ENCODE measurements at regions not wholly inside any gene's neighbourhood (a gene's known extent, or its start where the extent isn't known, plus 50 kb on each side); places are given as distances from the start of the nearest gene placed in this dataset.

DNA sequence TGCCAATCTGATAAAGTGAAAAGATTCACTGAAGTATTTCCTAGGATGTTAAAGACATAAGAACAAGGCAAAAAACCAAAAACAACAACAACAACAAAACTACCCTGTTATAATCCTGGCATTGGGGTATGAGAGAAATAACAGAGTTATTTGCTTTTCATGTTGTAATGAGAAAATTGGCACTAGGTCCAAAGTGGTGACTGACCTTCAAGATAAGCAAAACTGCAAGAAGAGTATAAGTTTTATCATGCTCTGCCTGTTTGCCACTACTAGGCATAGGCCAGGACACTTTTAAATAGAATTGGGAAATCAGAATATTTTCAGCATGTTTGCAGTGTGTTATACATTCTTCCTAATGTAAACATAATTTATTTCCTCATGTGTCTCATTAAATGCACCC lies 140.1 kb upstream of the CPM start:
- TF ChIP-seq ARNTL (CRISPR knock-in tag; IDR thresholded peaks at IDR 0.05; ENCODE audit: borderline replicate concordance, low read depth) = no peak
- TF ChIP-seq, protein P1, sequence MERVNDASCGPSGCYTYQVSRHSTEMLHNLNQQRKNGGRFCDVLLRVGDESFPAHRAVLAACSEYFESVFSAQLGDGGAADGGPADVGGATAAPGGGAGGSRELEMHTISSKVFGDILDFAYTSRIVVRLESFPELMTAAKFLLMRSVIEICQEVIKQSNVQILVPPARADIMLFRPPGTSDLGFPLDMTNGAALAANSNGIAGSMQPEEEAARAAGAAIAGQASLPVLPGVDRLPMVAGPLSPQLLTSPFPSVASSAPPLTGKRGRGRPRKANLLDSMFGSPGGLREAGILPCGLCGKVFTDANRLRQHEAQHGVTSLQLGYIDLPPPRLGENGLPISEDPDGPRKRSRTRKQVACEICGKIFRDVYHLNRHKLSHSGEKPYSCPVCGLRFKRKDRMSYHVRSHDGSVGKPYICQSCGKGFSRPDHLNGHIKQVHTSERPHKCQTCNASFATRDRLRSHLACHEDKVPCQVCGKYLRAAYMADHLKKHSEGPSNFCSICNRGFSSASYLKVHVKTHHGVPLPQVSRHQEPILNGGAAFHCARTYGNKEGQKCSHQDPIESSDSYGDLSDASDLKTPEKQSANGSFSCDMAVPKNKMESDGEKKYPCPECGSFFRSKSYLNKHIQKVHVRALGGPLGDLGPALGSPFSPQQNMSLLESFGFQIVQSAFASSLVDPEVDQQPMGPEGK (CRISPR knock-in tag; IDR thresholded peaks at IDR 0.05; ENCODE audit: borderline replicate concordance) = no peak
- TF ChIP-seq BACH2 (CRISPR knock-in tag; IDR thresholded peaks at IDR 0.05; ENCODE audit: borderline replicate concordance) = no peak
- TF ChIP-seq ZFP3 (CRISPR knock-in tag; IDR thresholded peaks at IDR 0.05) = no peak
- TF ChIP-seq RARB (CRISPR knock-in tag; IDR thresholded peaks at IDR 0.05) = no peak
- TF ChIP-seq ZNF70 (CRISPR knock-in tag; IDR thresholded peaks at IDR 0.05) = no peak
- no peak for TF ChIP-seq ISL1 (CRISPR knock-in tag; IDR thresholded peaks at IDR 0.05)
- no peak for TF ChIP-seq ZNF8 (CRISPR knock-in tag; IDR thresholded peaks at IDR 0.05)
- no peak for TF ChIP-seq ZNF565 (CRISPR knock-in tag; conservative IDR thresholded peaks at IDR 0.05; ENCODE audit: low read depth)
- TF ChIP-seq TCF4 (CRISPR knock-in tag; IDR thresholded peaks at IDR 0.05; ENCODE audit: borderline replicate concordance) = no peak
- no peak for TF ChIP-seq CSDC2 (CRISPR knock-in tag; IDR thresholded peaks at IDR 0.05)
- TF ChIP-seq, protein P2, sequence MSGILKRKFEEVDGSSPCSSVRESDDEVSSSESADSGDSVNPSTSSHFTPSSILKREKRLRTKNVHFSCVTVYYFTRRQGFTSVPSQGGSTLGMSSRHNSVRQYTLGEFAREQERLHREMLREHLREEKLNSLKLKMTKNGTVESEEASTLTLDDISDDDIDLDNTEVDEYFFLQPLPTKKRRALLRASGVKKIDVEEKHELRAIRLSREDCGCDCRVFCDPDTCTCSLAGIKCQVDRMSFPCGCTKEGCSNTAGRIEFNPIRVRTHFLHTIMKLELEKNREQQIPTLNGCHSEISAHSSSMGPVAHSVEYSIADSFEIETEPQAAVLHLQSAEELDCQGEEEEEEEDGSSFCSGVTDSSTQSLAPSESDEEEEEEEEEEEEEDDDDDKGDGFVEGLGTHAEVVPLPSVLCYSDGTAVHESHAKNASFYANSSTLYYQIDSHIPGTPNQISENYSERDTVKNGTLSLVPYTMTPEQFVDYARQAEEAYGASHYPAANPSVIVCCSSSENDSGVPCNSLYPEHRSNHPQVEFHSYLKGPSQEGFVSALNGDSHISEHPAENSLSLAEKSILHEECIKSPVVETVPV (CRISPR knock-in tag; IDR thresholded peaks at IDR 0.05) = no peak
- TF ChIP-seq ZC3H10 (CRISPR knock-in tag; IDR thresholded peaks at IDR 0.05) = no peak
- TF ChIP-seq, protein P3, sequence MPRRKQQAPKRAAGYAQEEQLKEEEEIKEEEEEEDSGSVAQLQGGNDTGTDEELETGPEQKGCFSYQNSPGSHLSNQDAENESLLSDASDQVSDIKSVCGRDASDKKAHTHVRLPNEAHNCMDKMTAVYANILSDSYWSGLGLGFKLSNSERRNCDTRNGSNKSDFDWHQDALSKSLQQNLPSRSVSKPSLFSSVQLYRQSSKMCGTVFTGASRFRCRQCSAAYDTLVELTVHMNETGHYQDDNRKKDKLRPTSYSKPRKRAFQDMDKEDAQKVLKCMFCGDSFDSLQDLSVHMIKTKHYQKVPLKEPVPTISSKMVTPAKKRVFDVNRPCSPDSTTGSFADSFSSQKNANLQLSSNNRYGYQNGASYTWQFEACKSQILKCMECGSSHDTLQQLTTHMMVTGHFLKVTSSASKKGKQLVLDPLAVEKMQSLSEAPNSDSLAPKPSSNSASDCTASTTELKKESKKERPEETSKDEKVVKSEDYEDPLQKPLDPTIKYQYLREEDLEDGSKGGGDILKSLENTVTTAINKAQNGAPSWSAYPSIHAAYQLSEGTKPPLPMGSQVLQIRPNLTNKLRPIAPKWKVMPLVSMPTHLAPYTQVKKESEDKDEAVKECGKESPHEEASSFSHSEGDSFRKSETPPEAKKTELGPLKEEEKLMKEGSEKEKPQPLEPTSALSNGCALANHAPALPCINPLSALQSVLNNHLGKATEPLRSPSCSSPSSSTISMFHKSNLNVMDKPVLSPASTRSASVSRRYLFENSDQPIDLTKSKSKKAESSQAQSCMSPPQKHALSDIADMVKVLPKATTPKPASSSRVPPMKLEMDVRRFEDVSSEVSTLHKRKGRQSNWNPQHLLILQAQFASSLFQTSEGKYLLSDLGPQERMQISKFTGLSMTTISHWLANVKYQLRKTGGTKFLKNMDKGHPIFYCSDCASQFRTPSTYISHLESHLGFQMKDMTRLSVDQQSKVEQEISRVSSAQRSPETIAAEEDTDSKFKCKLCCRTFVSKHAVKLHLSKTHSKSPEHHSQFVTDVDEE (CRISPR knock-in tag; IDR thresholded peaks at IDR 0.05) = no peak
- no peak for TF ChIP-seq TOX (CRISPR knock-in tag; IDR thresholded peaks at IDR 0.05; ENCODE audit: borderline replicate concordance)
- TF ChIP-seq ZFP30 (CRISPR knock-in tag; IDR thresholded peaks at IDR 0.05) = no peak
- TF ChIP-seq ESRRG (CRISPR knock-in tag; IDR thresholded peaks at IDR 0.05) = no peak
- TF ChIP-seq, protein P4, sequence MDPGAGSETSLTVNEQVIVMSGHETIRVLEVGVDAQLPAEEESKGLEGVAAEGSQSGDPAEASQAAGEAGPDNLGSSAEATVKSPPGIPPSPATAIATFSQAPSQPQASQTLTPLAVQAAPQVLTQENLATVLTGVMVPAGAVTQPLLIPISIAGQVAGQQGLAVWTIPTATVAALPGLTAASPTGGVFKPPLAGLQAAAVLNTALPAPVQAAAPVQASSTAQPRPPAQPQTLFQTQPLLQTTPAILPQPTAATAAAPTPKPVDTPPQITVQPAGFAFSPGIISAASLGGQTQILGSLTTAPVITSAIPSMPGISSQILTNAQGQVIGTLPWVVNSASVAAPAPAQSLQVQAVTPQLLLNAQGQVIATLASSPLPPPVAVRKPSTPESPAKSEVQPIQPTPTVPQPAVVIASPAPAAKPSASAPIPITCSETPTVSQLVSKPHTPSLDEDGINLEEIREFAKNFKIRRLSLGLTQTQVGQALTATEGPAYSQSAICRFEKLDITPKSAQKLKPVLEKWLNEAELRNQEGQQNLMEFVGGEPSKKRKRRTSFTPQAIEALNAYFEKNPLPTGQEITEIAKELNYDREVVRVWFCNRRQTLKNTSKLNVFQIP (CRISPR knock-in tag; IDR thresholded peaks at IDR 0.05; ENCODE audit: borderline replicate concordance, low read depth) = no peak
- no peak for TF ChIP-seq OSR1 (CRISPR knock-in tag; IDR thresholded peaks at IDR 0.05)
- TF ChIP-seq PPARA (CRISPR knock-in tag; IDR thresholded peaks at IDR 0.05; ENCODE audit: borderline replicate concordance) = no peak
- ATAC-seq = no peak

DNA sequence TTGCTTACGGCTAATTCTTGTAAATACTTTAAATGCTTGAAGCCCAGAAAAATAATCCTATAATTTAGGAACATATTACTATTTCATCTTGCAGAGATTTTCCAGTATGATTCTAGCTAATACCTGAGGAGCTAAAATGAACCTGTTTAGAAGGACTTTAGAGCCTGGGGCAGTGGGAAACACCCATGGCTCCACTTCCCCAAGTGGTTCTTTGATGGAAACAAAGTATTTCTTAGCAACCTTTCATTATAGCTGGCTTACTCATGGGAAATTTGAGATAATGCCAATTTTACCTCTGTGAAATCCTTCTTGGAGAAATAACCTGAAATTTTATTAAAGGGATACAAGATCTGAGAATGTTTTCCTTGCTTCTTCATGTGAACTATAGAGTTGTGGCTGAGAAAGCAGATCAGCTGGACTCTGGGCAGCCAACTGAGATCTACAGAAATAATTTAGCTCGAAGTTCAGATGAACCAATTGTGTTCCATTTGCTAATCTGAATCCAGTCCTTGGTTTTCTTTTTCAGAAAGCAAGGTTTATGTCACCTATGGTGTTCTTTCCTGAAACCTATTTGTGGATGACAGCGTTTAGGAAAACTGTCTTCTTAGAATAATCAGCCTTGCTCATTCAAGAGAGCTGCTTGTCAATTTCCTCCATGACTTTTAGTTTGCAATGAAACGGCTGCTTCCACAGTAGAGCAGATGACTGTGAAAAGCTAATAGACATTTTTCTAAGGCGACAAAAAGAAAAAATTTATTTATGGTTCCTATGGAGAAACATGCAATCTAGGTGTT lies 141.8 kb upstream of the CPM start:
- no peak for ATAC-seq
- TF ChIP-seq ZNF8 (CRISPR knock-in tag; IDR thresholded peaks at IDR 0.05) (no peak), CSDC2 (CRISPR knock-in tag; IDR thresholded peaks at IDR 0.05) (no peak), TCF4 (CRISPR knock-in tag; IDR thresholded peaks at IDR 0.05; ENCODE audit: borderline replicate concordance) (no peak), ZNF70 (CRISPR knock-in tag; IDR thresholded peaks at IDR 0.05) (no peak), TOX (CRISPR knock-in tag; IDR thresholded peaks at IDR 0.05; ENCODE audit: borderline replicate concordance) (no peak), ZFP3 (CRISPR knock-in tag; IDR thresholded peaks at IDR 0.05) (no peak), ARNTL (CRISPR knock-in tag; IDR thresholded peaks at IDR 0.05; ENCODE audit: borderline replicate concordance, low read depth) (no peak), ZC3H10 (CRISPR knock-in tag; IDR thresholded peaks at IDR 0.05) (no peak), RARB (CRISPR knock-in tag; IDR thresholded peaks at IDR 0.05) (no peak), BACH2 (CRISPR knock-in tag; IDR thresholded peaks at IDR 0.05; ENCODE audit: borderline replicate concordance) (no peak), OSR1 (CRISPR knock-in tag; IDR thresholded peaks at IDR 0.05) (no peak), ESRRG (CRISPR knock-in tag; IDR thresholded peaks at IDR 0.05) (no peak), SNAI2 (CRISPR knock-in tag; IDR thresholded peaks at IDR 0.05) (no peak)
- TF ChIP-seq, protein P4 (CRISPR knock-in tag; IDR thresholded peaks at IDR 0.05; ENCODE audit: borderline replicate concordance, low read depth) = no peak
- TF ChIP-seq, protein P2 (CRISPR knock-in tag; IDR thresholded peaks at IDR 0.05) = no peak
- TF ChIP-seq, protein P1 (CRISPR knock-in tag; IDR thresholded peaks at IDR 0.05; ENCODE audit: borderline replicate concordance) = no peak
